B cell (primary cell): ENCODE measurements at regions not wholly inside any gene's neighbourhood (a gene's known extent, or its start where the extent isn't known, plus 50 kb on each side); places are given as distances from the start of the nearest gene placed in this dataset.

ENCODE experiments used
- ATAC-seq: fragments of 200-7000 bp; cut with Tn5 transposase; one replicate; pipeline ENCODE4 v1.10.0; 2021; ENCODE audit warnings: low read depth, mild to moderate bottlenecking, moderate number of reproducible peaks, moderate library complexity
- CTCF ChIA-PET: fragments of 350-600 bp; sonication (Branson Sonifier 250); formaldehyde crosslinking; loops from one replicate; lab custom pipeline; 2021; ENCODE audit warnings: antibody characterized with exemption, inconsistent platforms; lab: Charles Lee
- POLR2A ChIA-PET: fragments of 350-600 bp; sonication (Branson Sonifier 250); formaldehyde crosslinking; loops from one replicate; lab custom pipeline; 2021; ENCODE audit warnings: antibody characterized with exemption; lab: Charles Lee
- DNase-seq: peaks from one replicate; pipeline ENCODE4 v3.0.0; 2013
- H2AFZ ChIP-seq: 2 replicates; pipeline ENCODE4 v1.6.1; 2012; ENCODE audit warnings: mild to moderate bottlenecking, low read depth, low read length; ENCODE audit not compliant: insufficient read depth, poor library complexity, severe bottlenecking
- H3K27ac ChIP-seq, 2 donors: 1 replicate in 1 of 2; 2 replicates in 1 of 2; pipeline ENCODE4 v1.5.1; 2012 to 2013; ENCODE audit warnings: low read length in 2 of 2, mild to moderate bottlenecking in 2 of 2, moderate library complexity in 1 of 2
- H3K27me3 ChIP-seq, 4 experiments: fragments of 200-600 bp in 1 of 4; sonication (generic) in 1 of 4; replicated peaks in 1 of 4; 1 replicate in 2 of 4; 2 replicates in 2 of 4; pipeline versions ENCODE4 v1.6.1 to v1.7.0; 2013 to 2016; ENCODE audit warnings: low read length in 3 of 4, mild to moderate bottlenecking in 2 of 4, mixed read lengths in 1 of 4, moderate library complexity in 1 of 4; ENCODE audit not compliant: insufficient read depth in 4 of 4, control insufficient read depth in 3 of 4; ENCODE audit errors: control extremely low read depth in 1 of 4
- H3K36me3 ChIP-seq, 2 experiments: replicated peaks in 1 of 2; 1 replicate in 1 of 2; 2 replicates in 1 of 2; pipeline versions ENCODE4 v1.6.1 to v1.7.1; 2013; ENCODE audit warnings: low read length in 1 of 2; ENCODE audit not compliant: insufficient read depth in 2 of 2, control insufficient read depth in 1 of 2; ENCODE audit errors: control extremely low read depth in 1 of 2, extremely low read depth in 1 of 2
- H3K4me1 ChIP-seq, 2 donors: fragments of 200-600 bp in 1 of 2; sonication (generic) in 1 of 2; 1 replicate in 1 of 2; 2 replicates in 1 of 2; pipeline versions ENCODE4 v1.5.1 to v1.6.1; 2013 to 2017; ENCODE audit warnings: low read length in 2 of 2; ENCODE audit not compliant: control insufficient read depth in 2 of 2, insufficient read depth in 2 of 2
- H3K4me2 ChIP-seq: replicated peaks from 2 replicates; pipeline ENCODE3; 2012; ENCODE audit warnings: mild to moderate bottlenecking, low read depth, low read length; ENCODE audit not compliant: poor library complexity, severe bottlenecking
- H3K4me3 ChIP-seq, 5 experiments: fragments of 200-600 bp in 1 of 5; sonication (generic) in 1 of 5; 1 replicate in 3 of 5; 2 replicates in 2 of 5; pipeline versions ENCODE4 v1.5.1 to v1.7.0; 2011 to 2016; ENCODE audit warnings: low read length in 4 of 5, mild to moderate bottlenecking in 4 of 5, low read depth in 2 of 5, control low read depth in 1 of 5, moderate library complexity in 1 of 5; ENCODE audit not compliant: insufficient read depth in 1 of 5; ENCODE audit errors: control extremely low read depth in 1 of 5, extremely low read depth in 1 of 5
- H3K79me2 ChIP-seq: fragments of 200-600 bp; sonication (generic); one replicate; pipeline ENCODE4 v1.6.0; 2016; ENCODE audit warnings: low read length; ENCODE audit not compliant: control insufficient read depth, insufficient read depth
- H3K9ac ChIP-seq: fragments of 200-600 bp; sonication (generic); 2 replicates; pipeline ENCODE4 v1.6.1; 2017; ENCODE audit warnings: mild to moderate bottlenecking, low read length, moderate library complexity
- H3K9me3 ChIP-seq, 3 donors: one replicate each; pipeline versions ENCODE4 v1.6.1 to v1.7.1; 2013; ENCODE audit warnings: low read length in 2 of 3; ENCODE audit not compliant: control insufficient read depth in 2 of 3, insufficient read depth in 1 of 3; ENCODE audit errors: control extremely low read depth in 1 of 3
- H4K20me1 ChIP-seq: 2 replicates; pipeline ENCODE4 v1.6.0; 2012; ENCODE audit warnings: mild to moderate bottlenecking, low read length; ENCODE audit not compliant: insufficient read depth, control insufficient read depth, poor library complexity, severe bottlenecking
- H3K27ac Mint-ChIP-seq: one replicate; pipeline ENCODE4 v1.8.0; 2021; ENCODE audit warnings: mixed read lengths
- H3K27me3 Mint-ChIP-seq: one replicate; pipeline ENCODE4 v1.8.0; 2021; ENCODE audit warnings: mixed read lengths
- H3K4me1 Mint-ChIP-seq: one replicate; pipeline ENCODE4 v1.8.0; 2021; ENCODE audit warnings: mixed read lengths
- H3K4me3 Mint-ChIP-seq: one replicate; pipeline ENCODE4 v1.8.0; 2021; ENCODE audit warnings: mixed read lengths
- H3K9me3 Mint-ChIP-seq: one replicate; pipeline ENCODE4 v1.8.0; 2022; ENCODE audit warnings: mixed read lengths; ENCODE audit not compliant: insufficient read depth
- EZH2 ChIP-seq: IDR thresholded peaks from 2 replicates; pipeline ENCODE4 v1.6.1; 2012; ENCODE audit warnings: borderline replicate concordance, low read depth, mild to moderate bottlenecking, moderate library complexity, low read length; ENCODE audit not compliant: insufficient read depth, poor library complexity, severe bottlenecking
- WGBS: methylation state at CpG from one replicate; pipeline ENCODE4 v1.1.5; 2013; ENCODE audit warnings: missing lambda C conversion rate; ENCODE audit not compliant: insufficient coverage; 5-methylcytosine and 5-hydroxymethylcytosine counted together
- intact Hi-C: fragments of 100-400 bp; cut with micrococcal nuclease; formaldehyde crosslinking; loops from one replicate; pipeline ENCODE4 v1.10.0; 2022
- TF ChIP-seq, protein P1 (sequence below): fragments of 200-600 bp; IDR thresholded peaks from one replicate; pipeline ENCODE4 v1.8.0; 2022; ENCODE audit warnings: antibody characterized with exemption, mild to moderate bottlenecking

DNA sequence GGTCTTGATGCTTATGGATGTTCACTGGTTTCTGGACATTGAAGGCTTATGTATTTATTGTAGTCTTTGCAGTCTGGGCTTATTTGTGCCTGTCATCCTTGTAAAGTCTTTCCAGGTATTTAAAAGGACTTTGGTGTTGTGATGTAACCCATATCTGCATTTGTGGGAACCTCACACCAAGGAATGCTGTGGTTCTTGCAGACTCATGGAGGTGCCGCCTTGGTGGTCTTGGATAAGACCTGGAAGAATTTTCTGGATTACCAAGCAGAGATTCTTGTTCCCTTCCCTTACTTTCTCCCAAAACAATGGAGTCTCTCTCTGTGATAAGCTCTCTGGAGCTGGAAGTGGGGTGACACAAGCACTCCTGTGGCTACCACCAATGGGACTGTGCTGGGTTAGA is 363.5 kb upstream of the NECTIN3 start:
- Mint-ChIP-seq H3K4me1 (no peaks in the 10 kb centered on the region), H3K27ac (no peak overlapping the region), H3K9me3 (no peaks in the 10 kb centered on the region), H3K27me3 (no peaks in the 10 kb centered on the region), H3K4me3 (no peak overlapping the region)
- intact Hi-C loops, result no loop called here
- ChIA-PET POLR2A (no interaction called here), CTCF (no interaction called here)
- Histone ChIP-seq H3K4me2 (no peak overlapping the region), H3K4me1 (no peaks in the 10 kb centered on the region), H3K79me2 (no peaks in the 10 kb centered on the region), H3K27me3 (no peaks in the 10 kb centered on the region), H3K4me3 (no peak overlapping the region), H3K9me3 (no peaks in the 10 kb centered on the region), H2AFZ (no peak overlapping the region), H3K27ac (no peak overlapping the region), H4K20me1 (no peaks in the 10 kb centered on the region), H3K36me3 (no peaks in the 10 kb centered on the region), H3K9ac (no peak overlapping the region)
- TF ChIP-seq, protein P1, sequence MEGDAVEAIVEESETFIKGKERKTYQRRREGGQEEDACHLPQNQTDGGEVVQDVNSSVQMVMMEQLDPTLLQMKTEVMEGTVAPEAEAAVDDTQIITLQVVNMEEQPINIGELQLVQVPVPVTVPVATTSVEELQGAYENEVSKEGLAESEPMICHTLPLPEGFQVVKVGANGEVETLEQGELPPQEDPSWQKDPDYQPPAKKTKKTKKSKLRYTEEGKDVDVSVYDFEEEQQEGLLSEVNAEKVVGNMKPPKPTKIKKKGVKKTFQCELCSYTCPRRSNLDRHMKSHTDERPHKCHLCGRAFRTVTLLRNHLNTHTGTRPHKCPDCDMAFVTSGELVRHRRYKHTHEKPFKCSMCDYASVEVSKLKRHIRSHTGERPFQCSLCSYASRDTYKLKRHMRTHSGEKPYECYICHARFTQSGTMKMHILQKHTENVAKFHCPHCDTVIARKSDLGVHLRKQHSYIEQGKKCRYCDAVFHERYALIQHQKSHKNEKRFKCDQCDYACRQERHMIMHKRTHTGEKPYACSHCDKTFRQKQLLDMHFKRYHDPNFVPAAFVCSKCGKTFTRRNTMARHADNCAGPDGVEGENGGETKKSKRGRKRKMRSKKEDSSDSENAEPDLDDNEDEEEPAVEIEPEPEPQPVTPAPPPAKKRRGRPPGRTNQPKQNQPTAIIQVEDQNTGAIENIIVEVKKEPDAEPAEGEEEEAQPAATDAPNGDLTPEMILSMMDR, result no peak
- no peak for TF ChIP-seq EZH2
- 86% methylated on average over 1 of the region's 1 CpG for WGBS
- no peak for ATAC-seq
- no peak for DNase-seq

- no peaks in the 10 kb centered on the region for H3K9me3 ChIP-seq
- Mint-ChIP-seq H3K27me3 (no peaks in the 10 kb centered on the region), H3K4me3 (no peak overlapping the region), H3K27ac (no peak overlapping the region), H3K9me3 (no peaks in the 10 kb centered on the region), H3K4me1 (no peaks in the 10 kb centered on the region)
- ChIA-PET CTCF (no interaction called here), POLR2A (no interaction called here)
- no peaks in the 10 kb centered on the region for H4K20me1 ChIP-seq
- H3K27ac ChIP-seq, result no peak overlapping the region
- TF ChIP-seq, protein P1, result no peak
- no peak for TF ChIP-seq EZH2
- H3K4me3 ChIP-seq, result no peak overlapping the region
- no peaks in the 10 kb centered on the region for H3K4me1 ChIP-seq
- no peak for DNase-seq
- no peaks in the 10 kb centered on the region for H3K36me3 ChIP-seq
- no peak overlapping the region for H2AFZ ChIP-seq
- H3K27me3 ChIP-seq, result no peaks in the 10 kb centered on the region
- H3K4me2 ChIP-seq, result no peak overlapping the region
- ATAC-seq, result no peak
- no peak overlapping the region for H3K9ac ChIP-seq
- intact Hi-C loops, result no loop called here
- H3K79me2 ChIP-seq, result no peaks in the 10 kb centered on the region
- 85% methylated on average over 4 of the region's 7 CpGs for WGBS
Measured at GRCh38 chr3:110710156-110710555, 361.5 kb upstream of the NECTIN3 start.
